ENCODE measurements at regions not wholly inside any gene's neighbourhood (a gene's known extent, or its start where the extent isn't known, plus 50 kb on each side); places are given as distances from the start of the nearest gene placed in this dataset.

- CTCF ChIA-PET (ENCODE audit: partially characterized antibody) = no interaction called here
- Histone ChIP-seq H4K91ac (replicated peaks; ENCODE audit: insufficient read length, low read length) (no peak overlapping the region), H2BK15ac (ENCODE audit: low read length) (no peak overlapping the region), H3K27ac (ENCODE audit: low read depth, low read length) (no peak overlapping the region), H3K4ac (replicated peaks; ENCODE audit: insufficient read length, low read depth, low read length) (no peak overlapping the region), H2BK120ac (replicated peaks; ENCODE audit: low read depth, low read length) (no peak overlapping the region), H3K9me3 (ENCODE audit: insufficient read depth in 2 of 2, low read depth in 1 of 2, low read length in 1 of 2) (peaks cover 57 to 95% of the 10 kb centered on the region in 2 experiments), H3K18ac (ENCODE audit: extremely low read depth, low read length) (no peak overlapping the region), H3K79me2 (ENCODE audit: control insufficient read depth in 1 of 2, insufficient read depth in 2 of 2, low read length in 2 of 2) (no peaks in the 10 kb centered on the region), H3K23me2 (ENCODE audit: low read depth, low read length) (no peaks in the 10 kb centered on the region), H3K14ac (ENCODE audit: insufficient read length) (no peak overlapping the region), H3K9ac (replicated peaks in 1 of 4; ENCODE audit: extremely low read depth in 1 of 4, low read depth in 3 of 4, low read length in 3 of 4) (no peak overlapping the region), H2BK5ac (ENCODE audit: low read depth, low read length) (no peak overlapping the region), H3K4me3 (ENCODE audit: extremely low read depth in 1 of 4, insufficient read depth in 2 of 4, low read depth in 3 of 4, low read length in 4 of 4) (no peak overlapping the region), H3K79me1 (ENCODE audit: low read depth, low read length) (no peaks in the 10 kb centered on the region), H2BK20ac (ENCODE audit: low read length) (no peak overlapping the region), H3K36me3 (ENCODE audit: control insufficient read depth in 2 of 4, insufficient read depth in 4 of 4, low read length in 3 of 4) (no peaks in the 10 kb centered on the region), H3K56ac (replicated peaks; ENCODE audit: insufficient read length, low read depth, low read length) (no peak overlapping the region), H3K4me1 (replicated peaks in 1 of 4; ENCODE audit: control insufficient read depth in 3 of 4, insufficient read depth in 4 of 4, low read length in 3 of 4) (no peaks in the 10 kb centered on the region), H4K20me1 (replicated peaks in 1 of 2; ENCODE audit: control insufficient read depth in 1 of 2, insufficient read depth in 2 of 2, low read length in 2 of 2) (no peaks in the 10 kb centered on the region), H3K23ac (ENCODE audit: insufficient read length) (no peak overlapping the region), H2AFZ (ENCODE audit: low read length) (no peak overlapping the region), H3K27me3 (replicated peaks in 1 of 4; ENCODE audit: control insufficient read depth in 3 of 4, extremely low read depth in 1 of 4, insufficient read depth in 3 of 4, low read length in 3 of 4) (no peaks in the 10 kb centered on the region), H2AK5ac (ENCODE audit: low read depth, low read length) (no peak overlapping the region), H4K5ac (ENCODE audit: insufficient read length, low read depth, low read length) (no peak overlapping the region), H2BK12ac (ENCODE audit: low read depth, low read length) (no peak overlapping the region), H3K4me2 (ENCODE audit: insufficient read depth in 1 of 2, low read depth in 2 of 2, low read length in 2 of 2) (no peak overlapping the region), H4K8ac (ENCODE audit: extremely low read depth, insufficient read depth, low read length) (no peak overlapping the region)
- DNase-seq (ENCODE audit: low read depth in 1 of 2, low spot score in 2 of 2) = no peak
- no peak for FAIRE-seq
- POLR2A ChIA-PET (ENCODE audit: partially characterized antibody) = no interaction called here
- WGBS, 2 experiments (ENCODE audit: extremely low coverage in 1 of 2, insufficient coverage in 1 of 2, insufficient read length in 1 of 2, insufficient replicate concordance in 2 of 2, low coverage in 1 of 2, low lambda C conversion rate in 2 of 2, missing lambda C conversion rate in 1 of 2) = 82% methylated on average over 8 of the region's 9 CpGs; no CpG with 5 or more reads in 1 of the 2 experiments
- TF ChIP-seq SIRT6 (IDR thresholded peaks at IDR 0.05; ENCODE audit: low read length) (no peak), KDM1A (IDR thresholded peaks at IDR 0.05; ENCODE audit: borderline replicate concordance, low read length) (no peak), SIX5 (IDR thresholded peaks at IDR 0.05; ENCODE audit: low read depth, low read length) (no peak), USF2 (IDR thresholded peaks at IDR 0.05; ENCODE audit: low read length) (no peak), PHF8 (conservative IDR thresholded peaks at IDR 0.05; ENCODE audit: low read depth, low read length) (no peak), ZNF274 (IDR thresholded peaks at IDR 0.05; ENCODE audit: borderline replicate concordance, extremely low read depth, low read length) (no peak), NRF1 (IDR thresholded peaks at IDR 0.05; ENCODE audit: low read depth, low read length) (no peak), CBX8 (IDR thresholded peaks at IDR 0.05; ENCODE audit: borderline replicate concordance, low read depth, low read length) (no peak), TEAD4 (IDR thresholded peaks at IDR 0.05; ENCODE audit: low read depth, low read length) (no peak), CEBPB (IDR thresholded peaks at IDR 0.05; ENCODE audit: low read depth, low read length) (no peak), MAX (IDR thresholded peaks at IDR 0.05) (no peak), CREB1 (IDR thresholded peaks at IDR 0.05) (no peak), KDM5A (IDR thresholded peaks at IDR 0.05; ENCODE audit: low read length) (no peak)
Observed at GRCh38 chr14:105908481-105908911, 382.1 kb downstream of the TMEM121 start.

All from H1 (cell line).